GM18519 (cell line): ENCODE measurements at regions not wholly inside any gene's neighbourhood (a gene's known extent, or its start where the extent isn't known, plus 50 kb on each side); places are given as distances from the start of the nearest gene placed in this dataset.
"Not testable (repeated sequence)": the region's sequence is repeated elsewhere in the genome, so short reads cannot be mapped to it uniquely, and the experiment has no call there.

ENCODE experiments used
- ATAC-seq: cut with Tn5 transposase; IDR thresholded peaks from one replicate; pipeline ENCODE4 v1.9.1; 2021; ENCODE audit warnings: mild to moderate bottlenecking, moderate library complexity; ENCODE audit not compliant: unreplicated experiment, low FRiP score

DNA sequence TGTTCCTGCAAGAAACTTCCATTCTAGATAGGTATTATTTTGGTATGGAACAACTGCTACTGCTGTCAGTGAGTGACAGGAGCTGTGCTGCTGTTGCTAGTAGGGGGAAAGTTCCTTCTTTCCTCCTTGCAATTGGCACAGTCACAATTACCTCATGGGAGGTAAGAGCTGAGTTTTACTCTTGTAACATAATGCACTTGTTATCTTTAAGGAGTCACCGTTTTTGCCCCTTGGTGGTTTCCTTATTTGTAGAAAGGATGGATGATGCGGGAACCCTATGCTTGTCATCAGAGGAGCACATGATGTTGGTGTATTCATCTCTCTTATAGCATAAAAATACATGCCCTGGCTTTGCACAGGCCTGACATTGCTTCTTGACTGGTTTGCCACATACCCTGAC, 234.7 kb upstream of the NPY start:
- no peak for ATAC-seq

DNA sequence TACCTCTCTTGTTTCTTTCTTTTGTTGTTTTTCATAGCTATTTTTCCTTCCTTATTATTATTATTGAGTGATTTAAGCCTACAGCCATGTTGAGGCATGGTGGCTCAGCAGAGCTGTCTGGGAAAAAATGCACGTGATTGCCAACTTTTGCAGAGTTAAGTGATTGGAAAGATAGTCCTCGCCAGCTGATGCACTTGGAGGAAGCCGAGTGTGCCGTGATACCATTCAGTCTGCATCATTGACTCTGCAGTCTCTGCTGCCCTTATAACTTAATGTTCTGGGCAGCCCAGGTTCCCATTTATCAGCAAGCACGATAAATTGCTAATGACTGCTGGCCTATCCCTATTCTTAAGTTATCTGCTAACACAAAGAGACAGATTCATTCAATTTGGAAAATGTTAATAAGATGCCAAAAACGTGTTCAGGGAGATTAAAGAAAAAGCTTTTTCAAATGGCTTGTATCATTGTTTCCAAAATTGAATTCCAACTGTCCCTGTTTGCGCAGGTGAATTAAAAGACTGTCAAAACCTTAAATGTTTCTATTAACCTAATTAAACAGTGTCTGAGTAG, 232.9 kb upstream of the NPY start:
- ATAC-seq: no peak

GRCh38 chr7:24051651-24052050, 232.3 kb upstream of the NPY start:
- no peak for ATAC-seq

GRCh38 chr7:24052572-24053260, 231.3 kb upstream of the NPY start:
- ATAC-seq: no peak

DNA sequence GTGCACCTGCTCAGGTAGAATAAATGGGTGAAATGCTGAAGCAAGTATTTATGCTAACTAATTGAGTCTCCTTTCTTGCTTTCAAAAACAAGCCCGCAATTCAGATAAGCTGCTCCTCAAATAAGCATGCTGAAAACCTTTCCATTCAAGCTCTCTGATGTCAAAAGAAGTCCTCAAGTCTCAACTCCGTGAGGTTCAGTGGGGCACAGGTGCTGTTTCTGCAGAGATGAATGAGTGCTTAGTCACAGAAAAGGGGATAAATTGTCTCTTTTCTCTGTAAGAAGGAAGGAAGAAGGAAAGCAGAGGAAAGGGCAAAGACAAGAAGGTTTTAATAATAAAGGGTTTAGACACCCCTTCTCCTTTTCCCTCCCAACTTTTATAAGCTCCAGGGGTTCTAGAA, 229.8 kb upstream of the NPY start:
- ATAC-seq: no peak

DNA sequence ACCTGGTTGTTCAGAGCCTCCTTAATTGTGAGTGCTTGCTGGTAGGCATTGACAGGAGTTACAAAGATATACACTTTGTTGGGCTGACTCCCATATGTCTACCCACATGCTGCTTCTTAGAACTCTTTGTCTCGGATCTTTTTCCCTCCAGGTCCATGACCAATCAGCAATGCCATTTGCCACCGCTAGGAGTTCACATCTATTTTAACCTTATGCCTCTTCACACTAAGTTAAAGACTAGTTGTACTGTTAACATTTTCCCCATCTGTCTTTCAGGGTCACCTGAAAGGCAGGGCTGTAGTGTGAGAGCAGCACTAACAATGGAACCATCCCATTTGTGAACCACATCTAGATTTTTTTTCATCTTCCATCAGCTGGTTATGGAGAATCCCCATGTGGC, 226.7 kb upstream of the NPY start:
- ATAC-seq: no peak

DNA sequence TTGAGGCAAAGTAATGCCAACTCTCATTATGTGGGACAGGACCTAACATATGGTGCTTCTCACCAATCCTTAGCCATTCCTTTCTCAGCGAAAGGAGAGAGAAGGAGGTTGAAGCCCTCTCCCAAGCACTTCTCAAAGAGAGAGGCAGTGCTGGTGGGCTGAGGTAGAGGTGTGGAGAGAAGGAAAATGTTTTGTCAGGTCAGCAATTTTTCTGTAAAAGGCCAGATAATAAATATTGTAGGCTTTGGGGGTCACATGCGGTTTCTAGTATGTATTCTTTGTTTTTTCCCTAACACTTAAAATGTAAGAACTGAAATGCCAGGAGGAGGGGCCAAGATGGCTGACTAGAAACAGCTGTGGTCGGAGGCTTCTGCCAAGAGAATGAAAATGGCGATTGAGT, 225.0 kb upstream of the NPY start:
- ATAC-seq: no peak

- no peak for ATAC-seq
Observed at GRCh38 chr7:24059775-24060174, 224.2 kb upstream of the NPY start.

DNA sequence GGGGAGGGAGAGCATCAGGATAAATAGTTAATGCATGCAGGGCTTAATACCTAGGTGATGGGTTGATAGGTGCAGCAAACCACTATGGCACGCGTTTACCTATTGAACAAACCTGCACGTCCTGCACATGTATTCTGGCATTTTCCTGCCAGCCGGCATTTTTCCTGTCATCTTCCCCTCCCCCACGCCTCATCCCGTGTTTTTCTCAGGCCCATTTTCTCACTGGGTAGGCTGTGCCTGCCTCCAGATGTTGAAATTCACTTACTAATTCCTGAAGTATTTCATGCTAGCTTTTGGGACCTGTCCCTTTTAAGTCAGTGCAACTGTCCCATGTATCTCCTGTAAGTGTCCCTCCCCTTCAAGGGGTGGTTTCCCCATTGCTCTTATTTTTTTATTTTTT, 220.3 kb upstream of the NPY start:
- ATAC-seq: no peak

- no peak for ATAC-seq
Observed at GRCh38 chr7:24069751-24070150, 214.2 kb upstream of the NPY start.

DNA sequence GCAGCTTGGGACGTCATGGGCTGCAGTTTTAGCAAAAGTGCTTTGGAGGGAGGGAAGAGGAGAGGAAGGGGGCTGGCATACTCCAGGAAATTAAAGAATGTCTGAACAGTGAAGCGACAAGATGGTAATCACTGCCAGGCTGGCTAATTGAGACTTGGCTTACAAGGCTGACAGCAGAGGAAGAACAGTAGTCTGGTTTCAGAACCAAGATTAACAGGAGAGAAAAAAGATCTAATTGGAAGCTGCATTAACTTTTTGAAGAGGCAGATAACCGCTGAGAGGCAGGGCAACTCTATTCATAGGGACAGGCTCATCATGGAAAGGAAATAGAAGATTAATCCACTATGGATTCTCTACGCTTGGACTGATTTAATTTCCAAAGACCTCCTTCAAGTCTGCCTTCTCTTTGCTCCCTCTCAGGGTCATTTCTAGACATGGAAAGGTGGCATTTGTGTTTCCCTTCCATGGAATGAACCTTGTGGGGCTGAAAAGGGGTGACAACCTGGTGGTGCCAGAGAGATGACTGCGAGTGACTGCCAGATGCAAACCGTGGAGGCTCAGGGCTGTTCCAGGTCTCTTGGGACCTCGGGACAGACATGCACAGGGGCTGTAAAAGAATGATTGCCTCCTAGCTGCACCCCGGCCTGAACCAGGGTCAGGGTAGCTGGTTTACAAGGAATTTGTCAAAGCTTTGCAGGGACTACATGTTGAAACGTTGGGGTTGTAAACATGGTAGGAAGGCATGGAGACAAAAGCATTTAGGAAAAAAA, 210.2 kb upstream of the NPY start:
- ATAC-seq: no peak

DNA sequence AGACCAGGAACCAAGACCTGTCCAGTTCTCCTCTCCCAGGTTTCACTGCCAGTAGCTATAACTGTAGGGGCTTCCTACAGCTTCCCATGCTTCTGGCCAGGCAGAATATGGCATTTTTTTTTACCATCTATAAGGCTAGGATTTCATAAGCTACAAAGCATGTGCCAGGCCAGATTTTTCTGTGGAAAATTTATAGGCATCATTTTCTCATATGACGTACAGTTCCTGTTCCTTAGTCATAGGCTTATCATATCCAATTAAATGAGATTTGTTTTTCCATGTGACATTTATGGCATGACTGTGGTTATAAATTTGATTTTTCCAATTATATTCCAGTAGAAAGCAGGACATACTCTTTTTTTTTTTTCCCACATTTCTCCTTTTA, 208.6 kb upstream of the NPY start:
- no peak for ATAC-seq

- ATAC-seq: no peak
Observed at GRCh38 chr7:24082826-24083225, 201.2 kb upstream of the NPY start.

DNA sequence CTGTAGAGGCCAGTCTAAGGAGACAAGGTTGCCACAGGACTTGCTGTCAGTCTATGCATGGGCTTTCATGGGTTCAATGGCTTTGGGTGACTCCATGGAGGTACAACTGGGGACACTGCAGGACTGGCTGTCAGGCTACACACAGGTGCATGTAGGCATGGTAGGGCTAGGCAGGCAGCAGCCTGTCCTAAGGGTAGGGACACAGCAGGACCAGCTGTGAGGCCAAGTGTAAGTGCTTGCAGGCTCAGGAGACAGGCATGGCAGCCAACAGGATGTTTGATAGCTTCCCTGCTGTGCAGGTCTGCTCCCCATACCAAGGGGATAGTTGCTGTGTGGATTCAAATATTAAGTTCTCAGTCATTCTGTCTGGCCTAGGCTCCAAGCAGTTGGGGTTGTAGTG, 181.0 kb upstream of the NPY start:
- ATAC-seq: no peak

GRCh38 chr7:24108906-24109376, 175.0 kb upstream of the NPY start:
- no peak for ATAC-seq

DNA sequence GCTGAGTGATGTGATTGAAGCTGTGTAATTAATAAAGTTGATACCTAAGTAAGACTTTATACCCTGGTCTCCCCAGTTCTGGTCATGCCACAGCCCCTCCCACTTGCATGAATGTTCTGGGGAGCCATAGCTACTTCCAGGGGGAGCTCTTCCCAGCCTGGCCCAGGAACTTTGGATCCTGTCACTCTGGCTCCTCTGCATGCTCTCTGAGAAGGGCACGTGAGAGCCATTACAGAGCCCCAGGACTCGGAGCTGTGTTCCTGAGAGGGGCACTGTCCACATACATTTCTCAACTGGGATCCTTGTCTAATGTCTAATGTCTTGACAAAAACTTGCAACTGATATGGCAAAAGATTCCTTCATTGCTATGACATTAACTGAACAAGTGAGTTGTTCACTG, 173.9 kb upstream of the NPY start:
- no peak for ATAC-seq

DNA sequence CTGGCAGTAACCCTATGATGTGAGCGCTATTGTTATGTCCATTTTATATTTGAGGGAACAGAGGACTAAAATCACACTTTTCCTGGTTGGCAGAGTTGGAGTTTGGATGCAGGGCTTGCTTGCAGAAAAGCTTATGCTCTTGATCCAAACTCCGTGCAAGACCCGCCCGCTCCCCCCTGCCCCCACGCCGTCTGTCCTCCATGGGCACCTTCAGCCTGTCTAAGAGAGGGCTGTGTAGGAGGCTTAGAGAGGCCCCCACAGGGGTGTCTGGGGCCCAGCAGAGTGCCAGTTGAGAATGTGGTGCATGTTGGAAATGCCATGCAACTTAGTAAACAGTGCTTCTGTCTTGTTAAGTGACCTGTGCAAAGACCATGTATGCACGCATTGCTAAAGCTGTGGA, 170.5 kb upstream of the NPY start:
- no peak for ATAC-seq

- ATAC-seq: no peak
Observed at GRCh38 chr7:24115661-24116060, 168.3 kb upstream of the NPY start.

- not testable (repeated sequence) for ATAC-seq
Observed at GRCh38 chr7:24117903-24118499, 166.0 kb upstream of the NPY start.

- ATAC-seq: no peak
Observed at GRCh38 chr7:24119852-24120251, 164.1 kb upstream of the NPY start.

DNA sequence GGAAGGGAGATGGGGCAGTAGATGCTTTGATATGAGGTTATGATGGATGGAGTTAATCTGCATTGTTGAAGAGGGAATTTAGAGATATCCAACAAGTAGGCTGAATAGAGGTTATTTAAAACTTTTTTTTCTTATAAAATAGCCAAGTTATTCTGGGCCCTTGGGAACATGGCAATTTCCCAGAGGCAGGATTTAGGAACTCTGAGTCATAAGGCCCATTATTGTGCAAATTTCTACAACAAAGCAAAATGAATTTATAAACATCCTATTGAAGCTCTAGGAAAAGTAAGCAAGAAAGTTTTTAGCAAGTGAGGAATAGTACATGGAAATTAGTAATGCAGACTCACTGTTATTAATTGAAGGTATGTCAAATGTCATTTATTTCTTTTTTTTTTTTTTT, 160.9 kb upstream of the NPY start:
- no peak for ATAC-seq
